Mucosa of rectum (tissue), 2 donors: ENCODE measurements at regions not wholly inside any gene's neighbourhood (a gene's known extent, or its start where the extent isn't known, plus 50 kb on each side); places are given as distances from the start of the nearest gene placed in this dataset.

Source experiments
- H3K27ac ChIP-seq, 2 donors: one replicate each; pipeline ENCODE4 v1.7.0; 2013; ENCODE audit warnings: inconsistent platforms in 2 of 2, low read depth in 2 of 2, low read length in 2 of 2
- H3K27me3 ChIP-seq, 2 donors: one replicate each; pipeline ENCODE4 v1.7.0; 2013; ENCODE audit warnings: low read length in 2 of 2; ENCODE audit not compliant: control insufficient read depth in 2 of 2, insufficient read depth in 2 of 2
- H3K36me3 ChIP-seq, 2 donors: one replicate each; pipeline ENCODE4 v1.7.0; 2013; ENCODE audit warnings: low read length in 2 of 2; ENCODE audit not compliant: control insufficient read depth in 2 of 2, insufficient read depth in 2 of 2
- H3K4me1 ChIP-seq, 2 donors: one replicate each; pipeline ENCODE4 v1.7.0; 2013; ENCODE audit warnings: low read length in 2 of 2, mild to moderate bottlenecking in 1 of 2; ENCODE audit not compliant: control insufficient read depth in 2 of 2, insufficient read depth in 2 of 2
- H3K4me3 ChIP-seq, 2 donors: one replicate each; pipeline ENCODE4 v1.7.0; 2013; ENCODE audit warnings: low read length in 2 of 2
- H3K9ac ChIP-seq, 2 donors: one replicate each; pipeline ENCODE4 v1.7.0; 2013; ENCODE audit warnings: low read length in 2 of 2, low read depth in 1 of 2, mild to moderate bottlenecking in 1 of 2
- H3K9me3 ChIP-seq, 2 donors: one replicate each; pipeline ENCODE4 v1.7.0; 2013; ENCODE audit warnings: low read length in 2 of 2; ENCODE audit not compliant: control insufficient read depth in 2 of 2
- donor health status: healthy.
- donor health status: Normal muscosa, but diverticular disease.

GRCh38 chr3:137349557-137350348 is 392.0 kb downstream of the IL20RB start:
- Histone ChIP-seq H3K9ac (no peak overlapping the region), H3K36me3 (no peaks in the 10 kb centered on the region), H3K9me3 (no peaks in the 10 kb centered on the region), H3K27me3 (no peaks in the 10 kb centered on the region), H3K27ac (no peak overlapping the region), H3K4me3 (no peak overlapping the region), H3K4me1 (no peaks in the 10 kb centered on the region)

GRCh38 chr3:137360531-137361201 is 402.9 kb downstream of the IL20RB start:
- Histone ChIP-seq H3K27me3 (no peaks in the 10 kb centered on the region), H3K9ac (no peak overlapping the region), H3K4me1 (no peaks in the 10 kb centered on the region), H3K36me3 (no peaks in the 10 kb centered on the region), H3K27ac (no peak overlapping the region), H3K9me3 (peaks cover 2 to 4% of the 10 kb centered on the region in 2 donors), H3K4me3 (no peak overlapping the region)

- Histone ChIP-seq H3K4me3 (no peak overlapping the region), H3K9ac (no peak overlapping the region), H3K27ac (no peak overlapping the region), H3K36me3 (no peaks in the 10 kb centered on the region), H3K4me1 (no peaks in the 10 kb centered on the region), H3K9me3 (peaks cover 0 to 3% of the 10 kb centered on the region in 2 donors), H3K27me3 (no peaks in the 10 kb centered on the region)
Measured at GRCh38 chr3:137382005-137382594, 382.0 kb upstream of the SOX14 start.

- no peaks in the 10 kb centered on the region for H3K4me1 ChIP-seq
- no peaks in the 10 kb centered on the region for H3K36me3 ChIP-seq
- H3K9ac ChIP-seq, result no peak overlapping the region
- H3K9me3 ChIP-seq, result no peaks in the 10 kb centered on the region
- no peak overlapping the region for H3K27ac ChIP-seq
- no peak overlapping the region for H3K4me3 ChIP-seq
- no peaks in the 10 kb centered on the region for H3K27me3 ChIP-seq
Measured at GRCh38 chr3:137385922-137386321, 378.2 kb upstream of the SOX14 start.

- H3K27me3 ChIP-seq, result no peaks in the 10 kb centered on the region
- H3K4me1 ChIP-seq, result no peaks in the 10 kb centered on the region
- H3K27ac ChIP-seq, result no peak overlapping the region
- H3K9ac ChIP-seq, result no peak overlapping the region
- no peaks in the 10 kb centered on the region for H3K9me3 ChIP-seq
- H3K36me3 ChIP-seq, result no peaks in the 10 kb centered on the region
- H3K4me3 ChIP-seq, result no peak overlapping the region
Measured at GRCh38 chr3:137409584-137409983, 354.5 kb upstream of the SOX14 start.

- no peak overlapping the region for H3K9ac ChIP-seq
- H3K27ac ChIP-seq, result no peak overlapping the region
- no peaks in the 10 kb centered on the region for H3K36me3 ChIP-seq
- H3K4me1 ChIP-seq, result no peaks in the 10 kb centered on the region
- H3K27me3 ChIP-seq, result no peaks in the 10 kb centered on the region
- H3K9me3 ChIP-seq, result no peaks in the 10 kb centered on the region
- H3K4me3 ChIP-seq, result no peak overlapping the region
Measured at GRCh38 chr3:137410028-137410427, 354.1 kb upstream of the SOX14 start.

- Histone ChIP-seq H3K4me3 (no peak overlapping the region), H3K27me3 (no peaks in the 10 kb centered on the region), H3K27ac (no peak overlapping the region), H3K9ac (no peak overlapping the region), H3K9me3 (peaks cover 0 to 6% of the 10 kb centered on the region in 2 donors), H3K36me3 (no peaks in the 10 kb centered on the region), H3K4me1 (no peaks in the 10 kb centered on the region)
Measured at GRCh38 chr3:137420198-137420995, 343.7 kb upstream of the SOX14 start.

GRCh38 chr3:137438561-137438960 is 325.6 kb upstream of the SOX14 start:
- Histone ChIP-seq H3K27ac (no peak overlapping the region), H3K4me1 (no peaks in the 10 kb centered on the region), H3K4me3 (no peak overlapping the region)

GRCh38 chr3:137460944-137461343 is 303.2 kb upstream of the SOX14 start:
- H3K9ac ChIP-seq, result no peak overlapping the region

More at GRCh38 chr3:137438561-137438960, 325.6 kb upstream of the SOX14 start:
- Histone ChIP-seq H3K36me3 (no peaks in the 10 kb centered on the region), H3K9ac (no peak overlapping the region), H3K9me3 (peaks cover 0 to 2% of the 10 kb centered on the region in 2 donors), H3K27me3 (no peaks in the 10 kb centered on the region)

More at GRCh38 chr3:137460944-137461343, 303.2 kb upstream of the SOX14 start:
- Histone ChIP-seq H3K36me3 (no peaks in the 10 kb centered on the region), H3K27me3 (no peaks in the 10 kb centered on the region), H3K27ac (no peak overlapping the region), H3K4me1 (no peaks in the 10 kb centered on the region), H3K4me3 (no peak overlapping the region), H3K9me3 (no peaks in the 10 kb centered on the region)
